Fibroblast of upper back skin (primary cell): ENCODE measurements at regions not wholly inside any gene's neighbourhood (a gene's known extent, or its start where the extent isn't known, plus 50 kb on each side); places are given as distances from the start of the nearest gene placed in this dataset.

Source experiments
- DNase-seq: peaks from one replicate; pipeline ENCODE4 v3.0.0-alpha.2; 2013

- DNase-seq, result no peak
Observed at GRCh38 chr6:98777762-98778161, 56.6 kb upstream of the POU3F2 start.

DNA sequence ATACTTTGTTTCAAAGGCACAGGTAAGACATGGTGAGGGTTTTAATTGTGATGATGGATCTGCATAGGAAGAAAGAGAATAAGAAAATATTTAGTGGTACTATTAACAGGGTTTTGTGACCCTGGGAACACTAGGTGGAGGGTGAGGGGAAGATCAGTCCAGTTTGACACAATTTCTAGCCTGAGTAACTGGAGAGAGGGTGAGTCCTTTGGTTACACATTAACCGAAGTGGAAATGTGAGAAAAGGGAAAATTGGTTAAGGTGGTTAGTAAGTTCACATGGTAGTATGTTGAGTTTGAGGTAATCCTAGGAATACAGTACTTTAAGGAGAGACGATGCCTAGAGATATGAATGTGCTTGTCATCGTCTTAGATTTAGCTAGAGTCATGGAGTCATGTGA, 54.8 kb upstream of the POU3F2 start:
- no peak for DNase-seq

DNA sequence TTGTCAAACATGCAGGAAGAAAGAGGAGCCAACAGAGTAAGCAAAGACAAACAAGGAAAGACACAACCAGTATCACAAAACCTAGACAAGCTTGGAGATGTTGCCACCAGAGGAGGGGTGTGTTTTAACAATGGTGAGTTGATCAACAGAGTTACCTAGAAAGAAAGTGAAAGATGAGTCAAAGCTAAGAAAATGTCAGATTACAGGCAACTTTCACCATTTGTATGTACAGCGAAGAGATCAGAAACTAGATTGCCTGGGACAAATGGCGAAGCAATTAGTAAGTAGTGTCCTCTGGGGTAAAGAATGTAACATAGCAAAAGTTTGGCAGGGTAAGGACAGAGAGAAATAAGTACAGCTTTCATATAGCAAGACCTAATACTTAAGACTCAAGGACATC, 51.6 kb upstream of the POU3F2 start:
- DNase-seq, result no peak

- no peak for DNase-seq
Observed at GRCh38 chr6:98783578-98783977, 50.8 kb upstream of the POU3F2 start.
